ENCODE measurements at regions not wholly inside any gene's neighbourhood (a gene's known extent, or its start where the extent isn't known, plus 50 kb on each side); places are given as distances from the start of the nearest gene placed in this dataset.

DNA sequence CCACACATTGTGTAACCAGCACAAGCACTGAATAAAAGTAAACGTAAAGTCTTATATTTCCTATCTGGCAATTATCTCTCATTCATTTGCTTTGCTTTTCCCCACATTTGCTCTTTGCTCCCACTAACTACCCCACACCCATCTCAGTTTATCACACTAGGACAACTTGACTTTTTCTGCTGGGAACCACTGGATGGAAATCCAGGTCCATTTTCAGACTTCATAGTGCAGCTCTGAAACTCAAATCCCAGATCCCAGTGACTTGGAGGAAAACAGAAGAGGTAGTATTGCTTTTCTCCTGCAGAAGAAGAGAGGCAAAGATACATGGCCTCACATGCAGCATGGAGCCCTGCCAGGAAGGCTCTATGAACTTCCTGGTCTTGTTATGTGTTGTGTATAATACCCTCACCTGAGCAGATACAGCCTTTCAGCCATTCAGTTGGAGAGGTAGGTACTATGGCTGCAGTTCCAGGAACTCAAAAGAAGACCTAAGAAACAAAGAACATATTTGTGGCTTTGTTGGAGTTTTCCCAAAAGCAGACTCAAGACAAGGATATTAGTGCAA, 90.0 kb upstream of the NIPBL start:
- TF ChIP-seq, protein P1, sequence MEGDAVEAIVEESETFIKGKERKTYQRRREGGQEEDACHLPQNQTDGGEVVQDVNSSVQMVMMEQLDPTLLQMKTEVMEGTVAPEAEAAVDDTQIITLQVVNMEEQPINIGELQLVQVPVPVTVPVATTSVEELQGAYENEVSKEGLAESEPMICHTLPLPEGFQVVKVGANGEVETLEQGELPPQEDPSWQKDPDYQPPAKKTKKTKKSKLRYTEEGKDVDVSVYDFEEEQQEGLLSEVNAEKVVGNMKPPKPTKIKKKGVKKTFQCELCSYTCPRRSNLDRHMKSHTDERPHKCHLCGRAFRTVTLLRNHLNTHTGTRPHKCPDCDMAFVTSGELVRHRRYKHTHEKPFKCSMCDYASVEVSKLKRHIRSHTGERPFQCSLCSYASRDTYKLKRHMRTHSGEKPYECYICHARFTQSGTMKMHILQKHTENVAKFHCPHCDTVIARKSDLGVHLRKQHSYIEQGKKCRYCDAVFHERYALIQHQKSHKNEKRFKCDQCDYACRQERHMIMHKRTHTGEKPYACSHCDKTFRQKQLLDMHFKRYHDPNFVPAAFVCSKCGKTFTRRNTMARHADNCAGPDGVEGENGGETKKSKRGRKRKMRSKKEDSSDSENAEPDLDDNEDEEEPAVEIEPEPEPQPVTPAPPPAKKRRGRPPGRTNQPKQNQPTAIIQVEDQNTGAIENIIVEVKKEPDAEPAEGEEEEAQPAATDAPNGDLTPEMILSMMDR (IDR thresholded peaks at IDR 0.05; ENCODE audit: borderline replicate concordance, insufficient read depth, low read depth, low read length) = no peak
- no peak overlapping the region for H3K4me3 ChIP-seq (ENCODE audit: low read depth, low read length)

DNA sequence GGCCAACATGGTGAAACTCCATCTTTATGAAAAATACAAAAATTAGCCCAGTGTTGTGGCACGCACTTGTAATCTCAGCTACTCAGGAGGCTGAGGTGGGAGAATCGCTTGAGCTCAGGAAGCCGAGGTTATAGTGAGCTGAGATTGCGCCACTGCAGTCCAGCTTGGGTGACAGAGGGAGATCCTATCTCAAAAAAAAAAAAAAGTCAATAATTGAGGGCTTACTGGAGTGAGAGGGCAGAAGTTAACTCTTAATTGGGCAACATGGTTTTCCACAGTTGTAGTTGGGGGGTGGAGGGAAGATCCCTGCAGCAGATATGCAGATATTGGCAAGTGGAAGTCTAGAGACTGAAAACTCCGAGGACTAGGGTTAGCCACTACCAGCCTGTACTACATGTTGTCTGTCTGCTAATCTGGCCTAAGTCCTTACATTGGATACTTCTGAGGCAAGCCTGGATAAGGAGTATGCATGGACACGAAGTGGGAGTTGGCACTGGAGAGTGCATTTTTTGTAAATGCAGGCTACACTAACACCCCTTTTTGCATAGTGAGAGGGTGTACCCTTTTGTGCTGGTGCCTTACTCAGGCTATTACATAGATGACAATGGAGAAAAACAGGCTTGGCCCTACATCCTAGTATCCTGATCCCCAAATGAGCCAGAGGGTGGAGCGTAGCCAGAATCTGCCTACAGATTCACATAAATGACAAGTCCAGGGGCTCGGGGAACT, 89.0 kb upstream of the NIPBL start:
- H3K4me3 ChIP-seq (ENCODE audit: low read depth, low read length) = no peak overlapping the region
- TF ChIP-seq, protein P1 (IDR thresholded peaks at IDR 0.05; ENCODE audit: borderline replicate concordance, insufficient read depth, low read depth, low read length) = no peak

DNA sequence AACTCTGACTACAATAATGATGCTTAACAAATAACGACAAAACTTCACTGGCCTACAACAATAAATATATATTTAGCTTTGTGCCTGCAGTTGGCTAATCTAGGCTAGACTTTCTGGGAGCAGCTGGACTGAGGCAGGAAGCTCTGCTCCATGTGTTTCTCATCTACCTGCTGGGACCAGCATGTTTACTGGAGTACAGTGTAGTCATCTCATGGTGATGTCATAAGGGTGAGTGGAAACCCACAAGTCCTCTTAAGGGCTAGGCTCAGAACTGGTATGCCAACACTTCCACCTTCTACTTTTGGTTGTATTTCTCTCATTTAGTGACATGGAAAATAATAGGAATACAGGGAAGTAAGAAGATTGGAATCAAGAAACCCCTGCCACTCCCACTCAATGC, 85.7 kb upstream of the NIPBL start:
- no peak overlapping the region for H3K4me3 ChIP-seq (ENCODE audit: low read depth, low read length)
- TF ChIP-seq, protein P1 (IDR thresholded peaks at IDR 0.05; ENCODE audit: borderline replicate concordance, insufficient read depth, low read depth, low read length) = no peak

DNA sequence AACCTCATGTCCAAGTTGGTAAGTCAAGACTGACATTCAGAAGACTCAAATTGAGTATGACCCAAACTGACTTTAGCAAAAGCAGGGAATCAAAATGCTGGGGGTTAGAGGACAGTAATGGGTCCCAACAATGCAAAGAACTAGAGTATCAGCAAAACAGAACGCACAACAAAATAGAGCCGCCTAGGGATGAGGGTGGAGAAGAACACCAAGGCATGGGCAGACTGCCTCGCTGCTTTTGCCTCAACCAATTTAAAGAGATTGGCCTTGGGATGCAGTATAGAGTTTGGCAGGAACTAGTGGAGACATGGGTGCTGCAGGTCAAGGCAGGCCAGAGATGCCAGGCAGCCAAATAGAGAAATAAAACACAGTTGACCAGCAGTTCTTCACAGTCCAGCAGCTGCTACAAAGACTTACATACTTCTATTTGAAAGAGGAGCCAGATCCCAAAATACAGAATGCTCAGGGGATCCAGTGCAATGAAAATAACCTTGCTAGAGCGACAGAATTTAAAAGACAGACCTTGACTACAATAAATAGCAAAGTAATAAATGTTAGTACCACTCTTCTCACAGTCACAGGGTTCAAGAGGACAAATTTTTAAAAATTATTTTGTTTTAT, 83.9 kb upstream of the NIPBL start:
- TF ChIP-seq, protein P1 (IDR thresholded peaks at IDR 0.05; ENCODE audit: borderline replicate concordance, insufficient read depth, low read depth, low read length) = no peak
- H3K4me3 ChIP-seq (ENCODE audit: low read depth, low read length) = no peak overlapping the region

DNA sequence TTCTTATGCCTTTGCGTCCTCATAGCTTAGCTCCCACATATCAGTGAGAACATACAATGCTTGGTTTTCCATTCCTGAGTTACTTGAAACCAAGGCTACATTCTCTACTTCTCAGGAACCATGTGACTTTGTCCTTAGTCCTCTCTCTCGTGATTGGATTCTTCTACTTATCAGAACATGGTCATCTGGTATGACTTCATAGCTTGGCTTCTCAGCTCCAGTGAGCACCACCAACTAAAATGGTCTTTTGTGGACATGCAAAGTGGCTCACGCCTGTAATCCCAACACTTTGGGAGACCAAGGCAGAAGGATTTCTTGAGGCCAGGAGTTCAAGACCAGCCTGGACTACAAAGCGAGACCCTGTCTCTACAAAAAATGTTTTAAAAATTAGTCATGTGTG, 81.2 kb upstream of the NIPBL start:
- H3K4me3 ChIP-seq (ENCODE audit: low read depth, low read length) = no peak overlapping the region
- TF ChIP-seq, protein P1 (IDR thresholded peaks at IDR 0.05; ENCODE audit: borderline replicate concordance, insufficient read depth, low read depth, low read length) = no peak

DNA sequence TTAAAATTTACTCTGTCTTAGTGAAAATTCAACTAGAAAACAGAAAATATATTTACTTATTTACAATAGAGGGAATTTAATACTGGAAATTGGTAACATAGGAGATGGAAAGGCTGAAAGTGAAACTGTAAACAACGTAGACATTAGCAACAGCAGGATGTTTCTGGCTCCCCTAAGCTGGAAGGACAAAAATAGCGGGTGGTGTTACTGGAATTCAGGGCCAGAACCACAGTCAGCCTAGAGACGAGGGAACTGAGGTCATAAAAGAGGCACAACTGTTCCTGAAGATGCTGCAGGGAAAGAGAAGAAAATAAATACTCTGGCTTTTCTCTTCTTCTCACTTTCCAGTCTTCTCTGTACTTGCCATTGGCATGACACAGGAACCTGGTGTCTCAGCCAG, 80.4 kb upstream of the NIPBL start:
- no peak overlapping the region for H3K4me3 ChIP-seq (ENCODE audit: low read depth, low read length)
- TF ChIP-seq, protein P1 (IDR thresholded peaks at IDR 0.05; ENCODE audit: borderline replicate concordance, insufficient read depth, low read depth, low read length) = no peak

DNA sequence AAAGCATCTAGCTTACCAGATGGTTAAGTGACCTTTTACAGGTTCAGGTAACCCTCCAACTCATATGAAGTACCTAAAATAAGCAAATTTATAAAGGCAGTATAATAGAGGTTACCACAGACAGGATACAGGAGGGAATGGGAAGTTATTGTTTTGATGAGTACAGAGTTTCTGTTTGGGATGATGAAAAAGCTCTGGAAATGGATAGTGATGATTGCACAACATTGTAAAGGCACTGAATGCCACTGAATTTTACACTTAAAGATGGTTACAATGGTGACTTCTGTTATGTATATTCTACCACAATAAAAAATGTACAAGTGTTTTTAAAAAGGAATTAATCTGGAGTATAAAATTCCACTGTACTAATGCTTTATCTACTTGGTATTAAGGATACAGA, 75.0 kb upstream of the NIPBL start:
- TF ChIP-seq, protein P1 (IDR thresholded peaks at IDR 0.05; ENCODE audit: borderline replicate concordance, insufficient read depth, low read depth, low read length) = no peak
- H3K4me3 ChIP-seq (ENCODE audit: low read depth, low read length) = no peak overlapping the region
